Upper lobe of left lung (tissue), 4 donors: ENCODE measurements at regions not wholly inside any gene's neighbourhood (a gene's known extent, or its start where the extent isn't known, plus 50 kb on each side); places are given as distances from the start of the nearest gene placed in this dataset.

Source experiments
- POLR2AphosphoS5 ChIP-seq, 2 donors: sonication (generic); formaldehyde crosslinking; IDR thresholded peaks; one replicate each; pipeline ENCODE4 v1.5.1; 2017; ENCODE audit warnings: antibody characterized with exemption in 2 of 2
- TF ChIP-seq, protein P1 (sequence below), 6 experiments: fragments of 450-650 bp in 4 of 6; fragments of 200-600 bp in 2 of 6; sonication (generic) in 2 of 6; IDR thresholded peaks; one replicate each; pipeline ENCODE4 v1.5.1; 2016 to 2019; ENCODE audit warnings: antibody characterized with exemption in 6 of 6

GRCh38 chr9:32326146-32326545 lies 58.3 kb upstream of the ACO1 start:
- TF ChIP-seq, protein P1, sequence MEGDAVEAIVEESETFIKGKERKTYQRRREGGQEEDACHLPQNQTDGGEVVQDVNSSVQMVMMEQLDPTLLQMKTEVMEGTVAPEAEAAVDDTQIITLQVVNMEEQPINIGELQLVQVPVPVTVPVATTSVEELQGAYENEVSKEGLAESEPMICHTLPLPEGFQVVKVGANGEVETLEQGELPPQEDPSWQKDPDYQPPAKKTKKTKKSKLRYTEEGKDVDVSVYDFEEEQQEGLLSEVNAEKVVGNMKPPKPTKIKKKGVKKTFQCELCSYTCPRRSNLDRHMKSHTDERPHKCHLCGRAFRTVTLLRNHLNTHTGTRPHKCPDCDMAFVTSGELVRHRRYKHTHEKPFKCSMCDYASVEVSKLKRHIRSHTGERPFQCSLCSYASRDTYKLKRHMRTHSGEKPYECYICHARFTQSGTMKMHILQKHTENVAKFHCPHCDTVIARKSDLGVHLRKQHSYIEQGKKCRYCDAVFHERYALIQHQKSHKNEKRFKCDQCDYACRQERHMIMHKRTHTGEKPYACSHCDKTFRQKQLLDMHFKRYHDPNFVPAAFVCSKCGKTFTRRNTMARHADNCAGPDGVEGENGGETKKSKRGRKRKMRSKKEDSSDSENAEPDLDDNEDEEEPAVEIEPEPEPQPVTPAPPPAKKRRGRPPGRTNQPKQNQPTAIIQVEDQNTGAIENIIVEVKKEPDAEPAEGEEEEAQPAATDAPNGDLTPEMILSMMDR (IDR thresholded peaks at IDR 0.05), result no peak
- TF ChIP-seq POLR2AphosphoS5 (IDR thresholded peaks at IDR 0.05), result no peak
